ENCODE measurements at regions not wholly inside any gene's neighbourhood (a gene's known extent, or its start where the extent isn't known, plus 50 kb on each side); places are given as distances from the start of the nearest gene placed in this dataset.

GRCh38 chr5:74096325-74096724, 470.3 kb downstream of the ARHGEF28 start:
- no peak for DNase-seq (ENCODE audit: insufficient read length, low spot score)
- TF ChIP-seq TAF1 (IDR thresholded peaks at IDR 0.05; ENCODE audit: low read depth, low read length): no peak
- no peak for TF ChIP-seq SPI1 (IDR thresholded peaks at IDR 0.05; ENCODE audit: low read depth, low read length)
- TF ChIP-seq PAX5 (IDR thresholded peaks at IDR 0.05; ENCODE audit: insufficient read depth, low read length, severe bottlenecking): no peak
- no peak for TF ChIP-seq POU2F2 (IDR thresholded peaks at IDR 0.05; ENCODE audit: low read depth, low read length)
- TF ChIP-seq POLR2A (IDR thresholded peaks at IDR 0.05; ENCODE audit: low read depth, low read length): no peak
- TF ChIP-seq POLR2AphosphoS5 (IDR thresholded peaks at IDR 0.05; ENCODE audit: low read depth, low read length): no peak
- no peak for FAIRE-seq

GRCh38 chr5:74095871-74096270, 469.9 kb downstream of the ARHGEF28 start:
- FAIRE-seq (no peak), DNase-seq (ENCODE audit: insufficient read length, low spot score) (no peak)
- TF ChIP-seq SPI1 (IDR thresholded peaks at IDR 0.05; ENCODE audit: low read depth, low read length): no peak
- TF ChIP-seq TAF1 (IDR thresholded peaks at IDR 0.05; ENCODE audit: low read depth, low read length): no peak
- no peak for TF ChIP-seq POU2F2 (IDR thresholded peaks at IDR 0.05; ENCODE audit: low read depth, low read length)
- no peak for TF ChIP-seq PAX5 (IDR thresholded peaks at IDR 0.05; ENCODE audit: insufficient read depth, low read length, severe bottlenecking)
- TF ChIP-seq POLR2A (IDR thresholded peaks at IDR 0.05; ENCODE audit: low read depth, low read length): no peak
- TF ChIP-seq POLR2AphosphoS5 (IDR thresholded peaks at IDR 0.05; ENCODE audit: low read depth, low read length): no peak

DNA sequence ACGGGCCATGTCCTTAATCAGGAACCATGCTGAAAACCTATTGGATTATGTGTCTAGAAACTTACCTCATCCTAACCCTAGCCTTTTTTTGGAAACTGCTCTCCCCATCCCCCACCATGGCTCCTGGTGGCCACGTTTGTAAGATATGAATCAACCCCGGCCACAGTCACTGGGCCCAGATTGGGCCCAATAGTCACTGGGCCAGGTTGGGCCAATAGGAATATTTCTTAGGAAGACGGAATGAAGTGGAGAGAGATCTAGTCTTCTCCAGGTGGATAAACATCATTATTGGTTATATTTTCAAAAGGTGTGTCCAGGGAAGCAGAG, 468.7 kb downstream of the ARHGEF28 start:
- DNase-seq (ENCODE audit: insufficient read length, low spot score): no peak
- no peak for TF ChIP-seq POLR2AphosphoS5 (IDR thresholded peaks at IDR 0.05; ENCODE audit: low read depth, low read length)
- TF ChIP-seq POLR2A (IDR thresholded peaks at IDR 0.05; ENCODE audit: low read depth, low read length): no peak
- no peak for TF ChIP-seq PAX5 (IDR thresholded peaks at IDR 0.05; ENCODE audit: insufficient read depth, low read length, severe bottlenecking)
- no peak for TF ChIP-seq TAF1 (IDR thresholded peaks at IDR 0.05; ENCODE audit: low read depth, low read length)
- TF ChIP-seq POU2F2 (IDR thresholded peaks at IDR 0.05; ENCODE audit: low read depth, low read length): no peak
- TF ChIP-seq SPI1 (IDR thresholded peaks at IDR 0.05; ENCODE audit: low read depth, low read length): no peak
- no peak for FAIRE-seq

DNA sequence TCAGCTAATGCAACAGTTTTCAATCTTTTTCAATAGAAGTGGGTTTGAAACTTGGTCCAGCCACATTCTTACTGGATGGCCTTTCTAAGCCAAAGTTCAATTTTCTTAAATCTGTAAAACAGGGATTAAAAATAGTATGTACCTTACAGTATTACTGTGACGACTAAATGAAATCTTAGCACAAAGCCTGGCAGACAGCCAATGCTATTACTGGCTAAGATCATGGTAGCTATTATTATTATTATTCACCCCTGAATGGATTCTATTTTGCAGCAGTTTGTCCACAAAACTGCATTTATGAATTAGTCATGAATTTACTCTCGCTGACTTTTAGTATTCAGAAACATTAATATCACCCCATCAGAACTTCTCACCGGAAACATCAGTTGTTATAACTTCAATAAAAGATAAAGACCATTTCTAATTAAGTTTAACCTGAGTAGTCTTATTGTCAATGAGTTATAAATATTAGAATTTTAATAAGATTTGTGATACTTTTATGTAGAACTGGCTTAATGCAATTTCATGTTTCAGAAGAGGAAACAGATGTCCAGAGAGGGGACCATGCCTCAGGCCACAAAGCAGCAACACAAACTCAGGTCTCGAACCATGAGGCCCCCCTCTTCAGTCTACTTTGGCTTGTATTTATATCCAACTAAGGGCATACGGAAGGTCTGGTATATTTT, 468.2 kb downstream of the ARHGEF28 start:
- FAIRE-seq: no peak
- no peak for TF ChIP-seq SPI1 (IDR thresholded peaks at IDR 0.05; ENCODE audit: low read depth, low read length)
- TF ChIP-seq POLR2AphosphoS5 (IDR thresholded peaks at IDR 0.05; ENCODE audit: low read depth, low read length): no peak
- no peak for TF ChIP-seq TAF1 (IDR thresholded peaks at IDR 0.05; ENCODE audit: low read depth, low read length)
- TF ChIP-seq POU2F2 (IDR thresholded peaks at IDR 0.05; ENCODE audit: low read depth, low read length): no peak
- no peak for TF ChIP-seq PAX5 (IDR thresholded peaks at IDR 0.05; ENCODE audit: insufficient read depth, low read length, severe bottlenecking)
- no peak for TF ChIP-seq POLR2A (IDR thresholded peaks at IDR 0.05; ENCODE audit: low read depth, low read length)

GRCh38 chr5:74093561-74093960, 467.6 kb downstream of the ARHGEF28 start:
- no peak for FAIRE-seq
- DNase-seq (ENCODE audit: insufficient read length, low spot score): no peak
- no peak for TF ChIP-seq POLR2AphosphoS5 (IDR thresholded peaks at IDR 0.05; ENCODE audit: low read depth, low read length)
- TF ChIP-seq SPI1 (IDR thresholded peaks at IDR 0.05; ENCODE audit: low read depth, low read length): no peak
- no peak for TF ChIP-seq POLR2A (IDR thresholded peaks at IDR 0.05; ENCODE audit: low read depth, low read length)
- no peak for TF ChIP-seq PAX5 (IDR thresholded peaks at IDR 0.05; ENCODE audit: insufficient read depth, low read length, severe bottlenecking)
- TF ChIP-seq TAF1 (IDR thresholded peaks at IDR 0.05; ENCODE audit: low read depth, low read length): no peak
- TF ChIP-seq POU2F2 (IDR thresholded peaks at IDR 0.05; ENCODE audit: low read depth, low read length): no peak

More for the DNA sequence above, 468.2 kb downstream of the ARHGEF28 start:
- DNase-seq (ENCODE audit: insufficient read length, low spot score): no peak

GRCh38 chr5:74092766-74093165, 466.8 kb downstream of the ARHGEF28 start:
- no peak for DNase-seq (ENCODE audit: insufficient read length, low spot score)

DNA sequence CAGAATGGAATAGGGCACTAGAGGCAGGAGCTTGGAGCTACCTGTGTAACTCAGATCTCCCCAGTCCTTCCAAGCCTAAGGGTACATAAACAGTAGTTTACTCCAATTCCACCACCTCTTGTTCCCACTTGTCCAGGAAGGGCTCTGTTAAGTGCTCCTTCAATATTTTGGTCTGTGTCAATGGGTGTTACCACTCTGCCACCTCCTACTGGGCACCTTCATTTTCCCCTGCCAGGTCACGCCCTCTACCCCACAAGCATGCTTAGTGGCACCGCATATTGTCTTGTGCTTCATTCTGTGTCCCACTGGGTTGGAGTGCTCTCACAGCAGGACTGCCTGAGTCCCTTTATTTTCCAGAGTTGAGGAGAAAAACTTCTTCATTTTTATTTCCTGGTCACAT, 459.8 kb downstream of the ARHGEF28 start:
- no peak for DNase-seq (ENCODE audit: insufficient read length, low spot score)
- FAIRE-seq: no peak
- no peak for TF ChIP-seq POLR2A (IDR thresholded peaks at IDR 0.05; ENCODE audit: low read depth, low read length)
- no peak for TF ChIP-seq TAF1 (IDR thresholded peaks at IDR 0.05; ENCODE audit: low read depth, low read length)
- TF ChIP-seq POLR2AphosphoS5 (IDR thresholded peaks at IDR 0.05; ENCODE audit: low read depth, low read length): no peak
- no peak for TF ChIP-seq POU2F2 (IDR thresholded peaks at IDR 0.05; ENCODE audit: low read depth, low read length)
- TF ChIP-seq PAX5 (IDR thresholded peaks at IDR 0.05; ENCODE audit: insufficient read depth, low read length, severe bottlenecking): no peak
- TF ChIP-seq SPI1 (IDR thresholded peaks at IDR 0.05; ENCODE audit: low read depth, low read length): no peak

More at GRCh38 chr5:74092766-74093165, 466.8 kb downstream of the ARHGEF28 start:
- FAIRE-seq: no peak
- no peak for TF ChIP-seq POLR2A (IDR thresholded peaks at IDR 0.05; ENCODE audit: low read depth, low read length)
- TF ChIP-seq SPI1 (IDR thresholded peaks at IDR 0.05; ENCODE audit: low read depth, low read length): no peak
- TF ChIP-seq POU2F2 (IDR thresholded peaks at IDR 0.05; ENCODE audit: low read depth, low read length): no peak
- no peak for TF ChIP-seq TAF1 (IDR thresholded peaks at IDR 0.05; ENCODE audit: low read depth, low read length)
- TF ChIP-seq PAX5 (IDR thresholded peaks at IDR 0.05; ENCODE audit: insufficient read depth, low read length, severe bottlenecking): no peak
- TF ChIP-seq POLR2AphosphoS5 (IDR thresholded peaks at IDR 0.05; ENCODE audit: low read depth, low read length): no peak

GRCh38 chr5:74085186-74085585, 459.2 kb downstream of the ARHGEF28 start:
- TF ChIP-seq POLR2A (IDR thresholded peaks at IDR 0.05; ENCODE audit: low read depth, low read length) (no peak), POLR2AphosphoS5 (IDR thresholded peaks at IDR 0.05; ENCODE audit: low read depth, low read length) (no peak), PAX5 (IDR thresholded peaks at IDR 0.05; ENCODE audit: insufficient read depth, low read length, severe bottlenecking) (no peak), SPI1 (IDR thresholded peaks at IDR 0.05; ENCODE audit: low read depth, low read length) (no peak), POU2F2 (IDR thresholded peaks at IDR 0.05; ENCODE audit: low read depth, low read length) (no peak), TAF1 (IDR thresholded peaks at IDR 0.05; ENCODE audit: low read depth, low read length) (no peak)
- FAIRE-seq (no peak), DNase-seq (ENCODE audit: insufficient read length, low spot score) (no peak)

GRCh38 chr5:74083096-74083791, 457.2 kb downstream of the ARHGEF28 start:
- DNase-seq (ENCODE audit: insufficient read length, low spot score): no peak

More at GRCh38 chr5:74083096-74083791, 457.2 kb downstream of the ARHGEF28 start:
- FAIRE-seq: no peak
- TF ChIP-seq POLR2AphosphoS5 (IDR thresholded peaks at IDR 0.05; ENCODE audit: low read depth, low read length) (no peak), POLR2A (IDR thresholded peaks at IDR 0.05; ENCODE audit: low read depth, low read length) (no peak), SPI1 (IDR thresholded peaks at IDR 0.05; ENCODE audit: low read depth, low read length) (no peak), PAX5 (IDR thresholded peaks at IDR 0.05; ENCODE audit: insufficient read depth, low read length, severe bottlenecking) (no peak), POU2F2 (IDR thresholded peaks at IDR 0.05; ENCODE audit: low read depth, low read length) (no peak), TAF1 (IDR thresholded peaks at IDR 0.05; ENCODE audit: low read depth, low read length) (no peak)

Measured in GM12891 (cell line).